Hepatocyte (in vitro differentiated cells): ENCODE measurements at regions not wholly inside any gene's neighbourhood (a gene's known extent, or its start where the extent isn't known, plus 50 kb on each side); places are given as distances from the start of the nearest gene placed in this dataset.
"Not testable (repeated sequence)": the region's sequence is repeated elsewhere in the genome, so short reads cannot be mapped to it uniquely, and the experiment has no call there.

Experiments used
- DNase-seq: peaks from one replicate; pipeline ENCODE4 v3.0.0-alpha.2; 2016; ENCODE audit warnings: low spot score
- H2AFZ ChIP-seq: fragments of 200-600 bp; sonication (generic); 2 replicates; pipeline ENCODE4 v1.6.0; 2016; ENCODE audit warnings: antibody characterized with exemption, mild to moderate bottlenecking
- H3K27ac ChIP-seq: fragments of 200-600 bp; sonication (generic); 2 replicates; pipeline ENCODE4 v1.5.1; 2016; ENCODE audit warnings: mild to moderate bottlenecking
- H3K27me3 ChIP-seq: fragments of 200-600 bp; sonication (generic); 2 replicates; pipeline ENCODE4 v1.6.1; 2016
- H3K36me3 ChIP-seq: fragments of 200-600 bp; sonication (generic); replicated peaks from 2 replicates; pipeline ENCODE4 v1.5.1; 2016; ENCODE audit warnings: low read depth; ENCODE audit not compliant: insufficient read depth
- H3K4me1 ChIP-seq: fragments of 200-600 bp; sonication (generic); 2 replicates; pipeline ENCODE4 v1.5.1; 2016; ENCODE audit warnings: mild to moderate bottlenecking, moderate library complexity; ENCODE audit not compliant: insufficient read depth
- H3K4me2 ChIP-seq: fragments of 200-600 bp; sonication (generic); 2 replicates; pipeline ENCODE4 v1.6.0; 2016
- H3K4me3 ChIP-seq: fragments of 200-600 bp; sonication (generic); 2 replicates; pipeline ENCODE4 v1.5.1; 2016; ENCODE audit warnings: mild to moderate bottlenecking
- H3K79me2 ChIP-seq: fragments of 200-600 bp; sonication (generic); 2 replicates; pipeline ENCODE4 v1.6.0; 2017; ENCODE audit warnings: mild to moderate bottlenecking
- H3K9me2 ChIP-seq: fragments of 200-600 bp; sonication (generic); replicated peaks from 2 replicates; pipeline ENCODE4 v1.6.0; 2017; ENCODE audit warnings: mild to moderate bottlenecking; ENCODE audit not compliant: insufficient read depth
- H3K9me3 ChIP-seq: fragments of 200-600 bp; sonication (generic); 2 replicates; pipeline ENCODE4 v1.5.1; 2016; ENCODE audit warnings: low read depth, mild to moderate bottlenecking
- H4K20me1 ChIP-seq: fragments of 200-600 bp; sonication (generic); 2 replicates; pipeline ENCODE4 v1.6.0; 2016; ENCODE audit warnings: mild to moderate bottlenecking; ENCODE audit not compliant: insufficient read depth, poor library complexity, severe bottlenecking
- CTCF ChIP-seq: fragments of 200-600 bp; sonication (generic); IDR thresholded peaks from 2 replicates; pipeline ENCODE4 v1.5.1; 2016; ENCODE audit warnings: antibody characterized with exemption, mild to moderate bottlenecking; ENCODE audit not compliant: poor library complexity
- EZH2 ChIP-seq: fragments of 200-600 bp; sonication (generic); IDR thresholded peaks from 2 replicates; pipeline ENCODE4 v1.6.1; 2016; ENCODE audit warnings: antibody characterized with exemption, mild to moderate bottlenecking, borderline replicate concordance
- EZH2phosphoT487 ChIP-seq: fragments of 200-600 bp; sonication (generic); IDR thresholded peaks from one replicate; pipeline ENCODE4 v1.6.1; 2018; ENCODE audit warnings: antibody characterized with exemption, mild to moderate bottlenecking, low read depth, moderate library complexity; ENCODE audit not compliant: unreplicated experiment, severe bottlenecking
- WGBS: methylation state at CpG from one replicate; pipeline ENCODE4 v1.1.6; 2016; ENCODE audit warnings: low lambda C conversion rate; ENCODE audit errors: missing lambda C conversion rate; 5-methylcytosine and 5-hydroxymethylcytosine counted together

- Histone ChIP-seq H3K4me3 (no peak overlapping the region), H3K9me2 (no peaks in the 10 kb centered on the region), H2AFZ (no peak overlapping the region), H3K4me1 (no peaks in the 10 kb centered on the region), H3K9me3 (no peaks in the 10 kb centered on the region), H3K27me3 (no peaks in the 10 kb centered on the region), H3K27ac (no peak overlapping the region), H3K4me2 (no peak overlapping the region), H3K79me2 (no peaks in the 10 kb centered on the region), H4K20me1 (no peaks in the 10 kb centered on the region), H3K36me3 (no peaks in the 10 kb centered on the region)
- 96% methylated on average over 3 of the region's 3 CpGs for WGBS
- DNase-seq, result no peak
- no peak for TF ChIP-seq EZH2
- no peak for TF ChIP-seq CTCF
- TF ChIP-seq EZH2phosphoT487, result no peak
These were observed 1269.7 kb upstream of the ZEB2 start for GRCh38 chr2:145789636-145790035.

GRCh38 chr2:145787597-145788361 is 1267.9 kb upstream of the ZEB2 start:
- 96% methylated on average over 6 of the region's 6 CpGs for WGBS

GRCh38 chr2:145782607-145783006 is 1262.7 kb upstream of the ZEB2 start:
- not testable (repeated sequence) for DNase-seq, H3K4me1 ChIP-seq, H3K27me3 ChIP-seq, H3K4me2 ChIP-seq, H3K79me2 ChIP-seq, H2AFZ ChIP-seq, H3K36me3 ChIP-seq, H4K20me1 ChIP-seq, H3K9me2 ChIP-seq, H3K4me3 ChIP-seq, H3K27ac ChIP-seq, H3K9me3 ChIP-seq
- 92% methylated on average over 5 of the region's 5 CpGs for WGBS

More at GRCh38 chr2:145787597-145788361, 1267.9 kb upstream of the ZEB2 start:
- H3K27me3 ChIP-seq, H3K9me3 ChIP-seq, H3K27ac ChIP-seq, H3K9me2 ChIP-seq, H3K79me2 ChIP-seq, H3K36me3 ChIP-seq, H3K4me1 ChIP-seq, H4K20me1 ChIP-seq, DNase-seq, H3K4me3 ChIP-seq, H3K4me2 ChIP-seq, H2AFZ ChIP-seq: not testable (repeated sequence)

GRCh38 chr2:145777914-145778313 is 1258.0 kb upstream of the ZEB2 start:
- Histone ChIP-seq H3K79me2 (no peaks in the 10 kb centered on the region), H3K27me3 (no peaks in the 10 kb centered on the region), H3K9me2 (no peaks in the 10 kb centered on the region), H3K27ac (peak overlapping the region; percentile 6), H3K4me1 (no peaks in the 10 kb centered on the region), H3K9me3 (no peaks in the 10 kb centered on the region), H2AFZ (no peak overlapping the region), H4K20me1 (no peaks in the 10 kb centered on the region), H3K4me2 (no peak overlapping the region), H3K4me3 (no peak overlapping the region), H3K36me3 (no peaks in the 10 kb centered on the region)
- 100% methylated on average over 3 of the region's 3 CpGs for WGBS
- TF ChIP-seq CTCF, result no peak
- no peak for TF ChIP-seq EZH2
- DNase-seq, result no peak
